ENCODE measurements at regions not wholly inside any gene's neighbourhood (a gene's known extent, or its start where the extent isn't known, plus 50 kb on each side); places are given as distances from the start of the nearest gene placed in this dataset.

- CTCF ChIA-PET (ENCODE audit: low intra/inter-chr PET ratio, low total read pairs), result no interaction called here
- Histone ChIP-seq H2AFZ (ENCODE audit: low read length) (no peak overlapping the region), H3K36me3 (replicated peaks in 1 of 2; ENCODE audit: control insufficient read depth in 1 of 2, insufficient read depth in 2 of 2, low read length in 2 of 2) (no peaks in the 10 kb centered on the region), H3K27ac (ENCODE audit: extremely low read length, insufficient read depth, low read length) (no peak overlapping the region), H3K4me2 (ENCODE audit: low read depth, low read length) (no peak overlapping the region), H3K9ac (ENCODE audit: insufficient read depth, low read depth, low read length) (no peak overlapping the region), H3K79me2 (ENCODE audit: insufficient read depth, low read length) (no peaks in the 10 kb centered on the region), H3K4me1 (ENCODE audit: insufficient read depth, low read length) (no peaks in the 10 kb centered on the region), H3K4me3 (replicated peaks in 1 of 3; ENCODE audit: insufficient read depth in 1 of 3, low read depth in 2 of 3, low read length in 3 of 3) (no peak overlapping the region), H3K9me3 (ENCODE audit: low read length) (no peaks in the 10 kb centered on the region), H4K20me1 (ENCODE audit: insufficient read depth, low read length) (no peaks in the 10 kb centered on the region), H3K27me3 (ENCODE audit: control insufficient read depth in 1 of 2, insufficient read depth in 2 of 2, low read length in 2 of 2) (peaks cover 9 to 76% of the 10 kb centered on the region in 2 experiments; a peak in 4 of 5 replicates)
- intact Hi-C loops (cut with micrococcal nuclease; ENCODE audit: unreplicated experiment) (no loop called here), in situ Hi-C loops (cut with HindIII; ENCODE audit: extremely low pct_ligation_motif_present, low pct_unique_long_range_greater_than_20kb) (no loop called here)
- no TSS peak for BruUV-seq (replicated peaks)
- FAIRE-seq, result no peak
- ATAC-seq, result no peak
- TF ChIP-seq ZNF468 (CRISPR knock-in tag; IDR thresholded peaks at IDR 0.05), result no peak
- TF ChIP-seq ZSCAN29 (CRISPR knock-in tag; conservative IDR thresholded peaks at IDR 0.05), result no peak
- WGBS (ENCODE audit: low lambda C conversion rate), result 6% methylated on average over 7 of the region's 21 CpGs
- POLR2A ChIA-PET, result no interaction called here
- DNase-seq (ENCODE audit: low spot score), result no peak
Observed at GRCh38 chr22:49108636-49109315, 718.9 kb downstream of the BRD1 start.

GRCh38 chr22:49107961-49108530 is 719.6 kb downstream of the BRD1 start:
- FAIRE-seq, result no peak
- H3K27ac ChIP-seq (ENCODE audit: extremely low read length, insufficient read depth, low read length), result no peak overlapping the region
- H3K4me3 ChIP-seq (replicated peaks in 1 of 3; ENCODE audit: insufficient read depth in 1 of 3, low read depth in 2 of 3, low read length in 3 of 3), result no peak overlapping the region
- no peaks in the 10 kb centered on the region for H3K4me1 ChIP-seq (ENCODE audit: insufficient read depth, low read length)
- H3K4me2 ChIP-seq (ENCODE audit: low read depth, low read length), result no peak overlapping the region
- H2AFZ ChIP-seq (ENCODE audit: low read length), result no peak overlapping the region
- no peaks in the 10 kb centered on the region for H4K20me1 ChIP-seq (ENCODE audit: insufficient read depth, low read length)
- intact Hi-C loops (cut with micrococcal nuclease; ENCODE audit: unreplicated experiment), result no loop called here
- CTCF ChIA-PET (ENCODE audit: low intra/inter-chr PET ratio, low total read pairs), result no interaction called here
- no peaks in the 10 kb centered on the region for H3K36me3 ChIP-seq (replicated peaks in 1 of 2; ENCODE audit: control insufficient read depth in 1 of 2, insufficient read depth in 2 of 2, low read length in 2 of 2)
- no peak for ATAC-seq
- DNase-seq (ENCODE audit: low spot score), result no peak
- in situ Hi-C loops (cut with HindIII; ENCODE audit: extremely low pct_ligation_motif_present, low pct_unique_long_range_greater_than_20kb), result no loop called here
- peaks cover 8 to 77% of the 10 kb centered on the region in 2 experiments; a peak in 4 of 5 replicates for H3K27me3 ChIP-seq (ENCODE audit: control insufficient read depth in 1 of 2, insufficient read depth in 2 of 2, low read length in 2 of 2)
- no peaks in the 10 kb centered on the region for H3K79me2 ChIP-seq (ENCODE audit: insufficient read depth, low read length)
- H3K9ac ChIP-seq (ENCODE audit: insufficient read depth, low read depth, low read length), result no peak overlapping the region
- POLR2A ChIA-PET, result no interaction called here
- no TSS peak for BruUV-seq (replicated peaks)
- no peaks in the 10 kb centered on the region for H3K9me3 ChIP-seq (ENCODE audit: low read length)
- 24% methylated on average over 5 of the region's 16 CpGs for whole genome bisulfite sequencing (ENCODE audit: low lambda C conversion rate)
- TF ChIP-seq MYC (CRISPR knock-in tag; IDR thresholded peaks at IDR 0.05; ENCODE audit: borderline replicate concordance), result no peak
- no peak for TF ChIP-seq NR2F2 (IDR thresholded peaks at IDR 0.05; ENCODE audit: borderline replicate concordance, low read depth)
- TF ChIP-seq HIC2 (CRISPR knock-in tag; IDR thresholded peaks at IDR 0.05; ENCODE audit: low read depth), result no peak
- no peak for TF ChIP-seq SATB2 (CRISPR knock-in tag; IDR thresholded peaks at IDR 0.05)
- TF ChIP-seq ZNF343 (CRISPR knock-in tag; IDR thresholded peaks at IDR 0.05), result no peak
- no peak for TF ChIP-seq ZSCAN22 (CRISPR knock-in tag; IDR thresholded peaks at IDR 0.05)
- no peak for TF ChIP-seq ZNF205 (CRISPR knock-in tag; IDR thresholded peaks at IDR 0.05)
- no peak for TF ChIP-seq HMGXB4 (CRISPR knock-in tag; IDR thresholded peaks at IDR 0.05; ENCODE audit: borderline replicate concordance in 1 of 2, low read depth in 1 of 2)
- no peak for TF ChIP-seq ZBTB49 (CRISPR knock-in tag; IDR thresholded peaks at IDR 0.05; ENCODE audit: borderline replicate concordance)
- TF ChIP-seq ZNF570 (CRISPR knock-in tag; IDR thresholded peaks at IDR 0.05; ENCODE audit: borderline replicate concordance), result no peak

All from HepG2 (cell line).